ENCODE measurements at regions not wholly inside any gene's neighbourhood (a gene's known extent, or its start where the extent isn't known, plus 50 kb on each side); places are given as distances from the start of the nearest gene placed in this dataset.

DNA sequence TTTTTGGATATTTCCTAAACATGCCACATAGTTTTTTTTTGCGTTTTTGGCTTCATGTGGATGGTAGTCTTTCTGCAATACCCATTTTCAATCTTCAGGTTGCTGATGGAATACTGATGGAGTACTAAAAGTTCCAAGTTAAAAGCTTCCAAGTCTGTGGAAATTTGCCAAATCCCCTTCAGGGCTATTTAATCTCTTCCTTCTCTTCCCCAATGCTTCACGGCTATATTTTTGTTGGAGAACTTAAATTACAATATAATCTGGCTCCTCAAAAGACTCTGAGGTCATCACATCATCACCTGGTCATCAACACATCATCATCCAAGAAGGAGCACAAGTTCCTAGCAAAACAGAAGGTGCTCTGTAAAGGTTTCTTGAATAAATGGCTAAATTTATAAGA, 881.0 kb upstream of the TENM4 start:
- TF ChIP-seq, protein P1, sequence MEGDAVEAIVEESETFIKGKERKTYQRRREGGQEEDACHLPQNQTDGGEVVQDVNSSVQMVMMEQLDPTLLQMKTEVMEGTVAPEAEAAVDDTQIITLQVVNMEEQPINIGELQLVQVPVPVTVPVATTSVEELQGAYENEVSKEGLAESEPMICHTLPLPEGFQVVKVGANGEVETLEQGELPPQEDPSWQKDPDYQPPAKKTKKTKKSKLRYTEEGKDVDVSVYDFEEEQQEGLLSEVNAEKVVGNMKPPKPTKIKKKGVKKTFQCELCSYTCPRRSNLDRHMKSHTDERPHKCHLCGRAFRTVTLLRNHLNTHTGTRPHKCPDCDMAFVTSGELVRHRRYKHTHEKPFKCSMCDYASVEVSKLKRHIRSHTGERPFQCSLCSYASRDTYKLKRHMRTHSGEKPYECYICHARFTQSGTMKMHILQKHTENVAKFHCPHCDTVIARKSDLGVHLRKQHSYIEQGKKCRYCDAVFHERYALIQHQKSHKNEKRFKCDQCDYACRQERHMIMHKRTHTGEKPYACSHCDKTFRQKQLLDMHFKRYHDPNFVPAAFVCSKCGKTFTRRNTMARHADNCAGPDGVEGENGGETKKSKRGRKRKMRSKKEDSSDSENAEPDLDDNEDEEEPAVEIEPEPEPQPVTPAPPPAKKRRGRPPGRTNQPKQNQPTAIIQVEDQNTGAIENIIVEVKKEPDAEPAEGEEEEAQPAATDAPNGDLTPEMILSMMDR (IDR thresholded peaks at IDR 0.05): no peak
- TF ChIP-seq POLR2A (IDR thresholded peaks at IDR 0.05): no peak
